Activated CD4-positive, alpha-beta T cell treated with anti-CD3 and anti-CD28 coated beads, Interleukin-2, amount 10 ng/mL, durations not matched to agents 24 days and 14 days (primary cell): ENCODE measurements at regions not wholly inside any gene's neighbourhood (a gene's known extent, or its start where the extent isn't known, plus 50 kb on each side); places are given as distances from the start of the nearest gene placed in this dataset.

Experiments
- DNase-seq: peaks from one replicate; pipeline ENCODE4 v3.0.0; 2022
- H3K27ac Mint-ChIP-seq: one replicate; pipeline ENCODE4 v1.8.0; 2022; ENCODE audit warnings: mild to moderate bottlenecking, mixed read lengths
- H3K27me3 Mint-ChIP-seq: one replicate; pipeline ENCODE4 v1.8.0; 2022; ENCODE audit warnings: mixed read lengths
- H3K36me3 Mint-ChIP-seq: one replicate; pipeline ENCODE4 v1.8.0; 2022; ENCODE audit warnings: low read depth, mild to moderate bottlenecking, mixed read lengths
- H3K4me1 Mint-ChIP-seq: one replicate; pipeline ENCODE4 v1.8.0; 2021; ENCODE audit warnings: mixed read lengths
- H3K4me3 Mint-ChIP-seq: one replicate; pipeline ENCODE4 v1.8.0; 2022; ENCODE audit warnings: mild to moderate bottlenecking, moderate library complexity, mixed read lengths
- H3K9me3 Mint-ChIP-seq: one replicate; pipeline ENCODE4 v1.8.0; 2021; ENCODE audit warnings: mixed read lengths
- intact Hi-C: fragments of 100-400 bp; cut with micrococcal nuclease; formaldehyde crosslinking; loops from one replicate; pipeline ENCODE4 v1.15.1; 2023

GRCh38 chrY:15478348-15478963 is 954.1 kb downstream of the NLGN4Y start:
- intact Hi-C loops: no loop called here
- Mint-ChIP-seq H3K36me3 (no peaks in the 10 kb centered on the region), H3K4me1 (no peaks in the 10 kb centered on the region)

GRCh38 chrY:15500536-15500935 is 976.2 kb downstream of the NLGN4Y start:
- Mint-ChIP-seq H3K9me3 (no peaks in the 10 kb centered on the region), H3K4me3 (no peak overlapping the region), H3K27me3 (no peaks in the 10 kb centered on the region), H3K4me1 (no peaks in the 10 kb centered on the region), H3K27ac (no peak overlapping the region), H3K36me3 (no peaks in the 10 kb centered on the region)
- no peak for DNase-seq
- intact Hi-C loops: no loop called here

More at GRCh38 chrY:15478348-15478963, 954.1 kb downstream of the NLGN4Y start:
- H3K27me3 Mint-ChIP-seq: no peaks in the 10 kb centered on the region
- no peaks in the 10 kb centered on the region for H3K9me3 Mint-ChIP-seq
- no peak overlapping the region for H3K4me3 Mint-ChIP-seq
- no peak overlapping the region for H3K27ac Mint-ChIP-seq
- no peak for DNase-seq

GRCh38 chrY:15501181-15501580 is 976.9 kb downstream of the NLGN4Y start:
- intact Hi-C loops: no loop called here
- H3K36me3 Mint-ChIP-seq: no peaks in the 10 kb centered on the region
- no peaks in the 10 kb centered on the region for H3K4me1 Mint-ChIP-seq
- H3K9me3 Mint-ChIP-seq: no peaks in the 10 kb centered on the region
- DNase-seq: no peak
- H3K4me3 Mint-ChIP-seq: no peak overlapping the region
- H3K27ac Mint-ChIP-seq: no peak overlapping the region
- no peaks in the 10 kb centered on the region for H3K27me3 Mint-ChIP-seq

- H3K27ac Mint-ChIP-seq: no peak overlapping the region
- no peaks in the 10 kb centered on the region for H3K36me3 Mint-ChIP-seq
- H3K9me3 Mint-ChIP-seq: no peaks in the 10 kb centered on the region
- H3K4me1 Mint-ChIP-seq: no peaks in the 10 kb centered on the region
- no peak overlapping the region for H3K4me3 Mint-ChIP-seq
- intact Hi-C loops: no loop called here
- no peaks in the 10 kb centered on the region for H3K27me3 Mint-ChIP-seq
- no peak for DNase-seq
Observed at GRCh38 chrY:15510288-15510687, 986.0 kb downstream of the NLGN4Y start.

GRCh38 chrY:15510984-15511650 is 986.8 kb downstream of the NLGN4Y start:
- H3K4me3 Mint-ChIP-seq: no peak overlapping the region
- H3K36me3 Mint-ChIP-seq: no peaks in the 10 kb centered on the region
- no peak overlapping the region for H3K27ac Mint-ChIP-seq
- intact Hi-C loops: no loop called here
- no peaks in the 10 kb centered on the region for H3K27me3 Mint-ChIP-seq
- H3K9me3 Mint-ChIP-seq: no peaks in the 10 kb centered on the region
- no peak for DNase-seq
- H3K4me1 Mint-ChIP-seq: no peaks in the 10 kb centered on the region

- no peak for DNase-seq
- no peaks in the 10 kb centered on the region for H3K36me3 Mint-ChIP-seq
- H3K4me1 Mint-ChIP-seq: peaks cover 5% of the 10 kb centered on the region
- no peaks in the 10 kb centered on the region for H3K27me3 Mint-ChIP-seq
- no peak overlapping the region for H3K4me3 Mint-ChIP-seq
- H3K9me3 Mint-ChIP-seq: peaks cover 3% of the 10 kb centered on the region
- intact Hi-C loops: no loop called here
- no peak overlapping the region for H3K27ac Mint-ChIP-seq
Observed at GRCh38 chrY:15535131-15535530, 1010.8 kb downstream of the NLGN4Y start.

- Mint-ChIP-seq H3K27ac (peak overlapping the region; percentile 51), H3K4me1 (peaks cover 5% of the 10 kb centered on the region), H3K27me3 (no peaks in the 10 kb centered on the region), H3K4me3 (no peak overlapping the region), H3K9me3 (peaks cover 3% of the 10 kb centered on the region), H3K36me3 (no peaks in the 10 kb centered on the region)
- no peak for DNase-seq
- intact Hi-C loops: no loop called here
Observed at GRCh38 chrY:15535784-15536511, 1011.6 kb downstream of the NLGN4Y start.

- no peaks in the 10 kb centered on the region for H3K36me3 Mint-ChIP-seq
- peaks cover 3% of the 10 kb centered on the region for H3K9me3 Mint-ChIP-seq
- no peak overlapping the region for H3K27ac Mint-ChIP-seq
- DNase-seq: no peak
- H3K27me3 Mint-ChIP-seq: no peaks in the 10 kb centered on the region
- intact Hi-C loops: no loop called here
- H3K4me1 Mint-ChIP-seq: peaks cover 5% of the 10 kb centered on the region
- H3K4me3 Mint-ChIP-seq: no peak overlapping the region
Observed at GRCh38 chrY:15540516-15540915, 1016.2 kb downstream of the NLGN4Y start.

GRCh38 chrY:15546177-15546754 is 1021.9 kb downstream of the NLGN4Y start:
- H3K36me3 Mint-ChIP-seq: no peaks in the 10 kb centered on the region
- intact Hi-C loops: no loop called here
- no peak for DNase-seq
- no peaks in the 10 kb centered on the region for H3K9me3 Mint-ChIP-seq
- H3K4me3 Mint-ChIP-seq: no peak overlapping the region
- no peak overlapping the region for H3K27ac Mint-ChIP-seq
- H3K27me3 Mint-ChIP-seq: no peaks in the 10 kb centered on the region
- H3K4me1 Mint-ChIP-seq: no peaks in the 10 kb centered on the region

GRCh38 chrY:15552074-15552473 is 1027.7 kb downstream of the NLGN4Y start:
- no peak overlapping the region for H3K27ac Mint-ChIP-seq
- no peak overlapping the region for H3K4me3 Mint-ChIP-seq
- intact Hi-C loops: no loop called here
- H3K4me1 Mint-ChIP-seq: no peaks in the 10 kb centered on the region
- H3K36me3 Mint-ChIP-seq: no peaks in the 10 kb centered on the region
- DNase-seq: no peak
- H3K9me3 Mint-ChIP-seq: no peaks in the 10 kb centered on the region
- H3K27me3 Mint-ChIP-seq: no peaks in the 10 kb centered on the region

- no peak overlapping the region for H3K4me3 Mint-ChIP-seq
- no peaks in the 10 kb centered on the region for H3K27me3 Mint-ChIP-seq
- no peaks in the 10 kb centered on the region for H3K4me1 Mint-ChIP-seq
- no peak for DNase-seq
- intact Hi-C loops: no loop called here
- no peaks in the 10 kb centered on the region for H3K9me3 Mint-ChIP-seq
- H3K36me3 Mint-ChIP-seq: no peaks in the 10 kb centered on the region
- no peak overlapping the region for H3K27ac Mint-ChIP-seq
Observed at GRCh38 chrY:15554991-15555390, 1030.7 kb downstream of the NLGN4Y start.

GRCh38 chrY:15559169-15559568 is 1034.8 kb downstream of the NLGN4Y start:
- DNase-seq: no peak
- no peak overlapping the region for H3K4me3 Mint-ChIP-seq
- H3K27me3 Mint-ChIP-seq: no peaks in the 10 kb centered on the region
- H3K27ac Mint-ChIP-seq: no peak overlapping the region
- intact Hi-C loops: no loop called here
- no peaks in the 10 kb centered on the region for H3K4me1 Mint-ChIP-seq
- H3K9me3 Mint-ChIP-seq: no peaks in the 10 kb centered on the region
- H3K36me3 Mint-ChIP-seq: no peaks in the 10 kb centered on the region

- Mint-ChIP-seq H3K27me3 (no peaks in the 10 kb centered on the region), H3K27ac (no peak overlapping the region), H3K4me3 (no peak overlapping the region), H3K9me3 (no peaks in the 10 kb centered on the region), H3K36me3 (no peaks in the 10 kb centered on the region), H3K4me1 (no peaks in the 10 kb centered on the region)
- intact Hi-C loops: no loop called here
- DNase-seq: no peak
Observed at GRCh38 chrY:15560840-15561239, 1036.5 kb downstream of the NLGN4Y start.
